Activated CD4-positive, alpha-beta T cell treated with anti-CD3 and anti-CD28 coated beads, Interleukin-2, amount 10 ng/mL, durations not matched to agents 24 days and 14 days (primary cell): ENCODE measurements at regions not wholly inside any gene's neighbourhood (a gene's known extent, or its start where the extent isn't known, plus 50 kb on each side); places are given as distances from the start of the nearest gene placed in this dataset.

Experiments
- DNase-seq: peaks from one replicate; pipeline ENCODE4 v3.0.0; 2022
- H3K27ac Mint-ChIP-seq: one replicate; pipeline ENCODE4 v1.8.0; 2022; ENCODE audit warnings: mild to moderate bottlenecking, mixed read lengths
- H3K27me3 Mint-ChIP-seq: one replicate; pipeline ENCODE4 v1.8.0; 2022; ENCODE audit warnings: mixed read lengths
- H3K36me3 Mint-ChIP-seq: one replicate; pipeline ENCODE4 v1.8.0; 2022; ENCODE audit warnings: low read depth, mild to moderate bottlenecking, mixed read lengths
- H3K4me1 Mint-ChIP-seq: one replicate; pipeline ENCODE4 v1.8.0; 2021; ENCODE audit warnings: mixed read lengths
- H3K4me3 Mint-ChIP-seq: one replicate; pipeline ENCODE4 v1.8.0; 2022; ENCODE audit warnings: mild to moderate bottlenecking, moderate library complexity, mixed read lengths
- H3K9me3 Mint-ChIP-seq: one replicate; pipeline ENCODE4 v1.8.0; 2021; ENCODE audit warnings: mixed read lengths
- intact Hi-C: fragments of 100-400 bp; cut with micrococcal nuclease; formaldehyde crosslinking; loops from one replicate; pipeline ENCODE4 v1.15.1; 2023

- H3K4me3 Mint-ChIP-seq: no peak overlapping the region
- H3K27me3 Mint-ChIP-seq: no peaks in the 10 kb centered on the region
- H3K36me3 Mint-ChIP-seq: no peaks in the 10 kb centered on the region
- no peaks in the 10 kb centered on the region for H3K4me1 Mint-ChIP-seq
- no peak for DNase-seq
- H3K27ac Mint-ChIP-seq: no peak overlapping the region
- intact Hi-C loops: no loop called here
- H3K9me3 Mint-ChIP-seq: no peaks in the 10 kb centered on the region
Observed at GRCh38 chr9:86679909-86680308, 267.4 kb downstream of the GAS1 start.

- H3K4me3 Mint-ChIP-seq: no peak overlapping the region
- no peaks in the 10 kb centered on the region for H3K4me1 Mint-ChIP-seq
- intact Hi-C loops: no loop called here
- no peaks in the 10 kb centered on the region for H3K36me3 Mint-ChIP-seq
- DNase-seq: no peak
- no peaks in the 10 kb centered on the region for H3K9me3 Mint-ChIP-seq
- no peak overlapping the region for H3K27ac Mint-ChIP-seq
- H3K27me3 Mint-ChIP-seq: no peaks in the 10 kb centered on the region
Observed at GRCh38 chr9:86676396-86676795, 270.9 kb downstream of the GAS1 start.

GRCh38 chr9:86675805-86676204 lies 271.5 kb downstream of the GAS1 start:
- H3K27ac Mint-ChIP-seq: no peak overlapping the region
- intact Hi-C loops: no loop called here
- no peaks in the 10 kb centered on the region for H3K9me3 Mint-ChIP-seq
- no peaks in the 10 kb centered on the region for H3K27me3 Mint-ChIP-seq
- DNase-seq: no peak
- no peaks in the 10 kb centered on the region for H3K36me3 Mint-ChIP-seq
- H3K4me3 Mint-ChIP-seq: no peak overlapping the region
- H3K4me1 Mint-ChIP-seq: no peaks in the 10 kb centered on the region

- intact Hi-C loops: no loop called here
- H3K27me3 Mint-ChIP-seq: no peaks in the 10 kb centered on the region
- H3K4me1 Mint-ChIP-seq: no peaks in the 10 kb centered on the region
- no peak for DNase-seq
- no peaks in the 10 kb centered on the region for H3K36me3 Mint-ChIP-seq
- H3K4me3 Mint-ChIP-seq: no peak overlapping the region
- no peaks in the 10 kb centered on the region for H3K9me3 Mint-ChIP-seq
- H3K27ac Mint-ChIP-seq: no peak overlapping the region
Observed at GRCh38 chr9:86674487-86674886, 272.8 kb downstream of the GAS1 start.

- DNase-seq: no peak
- Mint-ChIP-seq H3K27ac (no peak overlapping the region), H3K36me3 (no peaks in the 10 kb centered on the region), H3K4me3 (no peak overlapping the region), H3K27me3 (no peaks in the 10 kb centered on the region), H3K4me1 (no peaks in the 10 kb centered on the region), H3K9me3 (no peaks in the 10 kb centered on the region)
- intact Hi-C loops: no loop called here
Observed at GRCh38 chr9:86672966-86673365, 274.3 kb downstream of the GAS1 start.

GRCh38 chr9:86672301-86672700 lies 275.0 kb downstream of the GAS1 start:
- H3K27me3 Mint-ChIP-seq: no peaks in the 10 kb centered on the region
- intact Hi-C loops: no loop called here
- H3K4me3 Mint-ChIP-seq: no peak overlapping the region

GRCh38 chr9:86671018-86671417 lies 276.3 kb downstream of the GAS1 start:
- intact Hi-C loops: no loop called here
- no peak for DNase-seq
- Mint-ChIP-seq H3K4me1 (no peaks in the 10 kb centered on the region), H3K27me3 (no peaks in the 10 kb centered on the region), H3K36me3 (no peaks in the 10 kb centered on the region), H3K9me3 (no peaks in the 10 kb centered on the region), H3K4me3 (no peak overlapping the region), H3K27ac (no peak overlapping the region)

More at GRCh38 chr9:86672301-86672700, 275.0 kb downstream of the GAS1 start:
- no peak for DNase-seq
- H3K27ac Mint-ChIP-seq: no peak overlapping the region
- no peaks in the 10 kb centered on the region for H3K36me3 Mint-ChIP-seq
- no peaks in the 10 kb centered on the region for H3K4me1 Mint-ChIP-seq
- H3K9me3 Mint-ChIP-seq: no peaks in the 10 kb centered on the region

- DNase-seq: no peak
- no peak overlapping the region for H3K4me3 Mint-ChIP-seq
- no peak overlapping the region for H3K27ac Mint-ChIP-seq
- intact Hi-C loops: no loop called here
- no peaks in the 10 kb centered on the region for H3K4me1 Mint-ChIP-seq
- no peaks in the 10 kb centered on the region for H3K27me3 Mint-ChIP-seq
- H3K9me3 Mint-ChIP-seq: no peaks in the 10 kb centered on the region
- H3K36me3 Mint-ChIP-seq: no peaks in the 10 kb centered on the region
Observed at GRCh38 chr9:86670536-86670935, 276.8 kb downstream of the GAS1 start.

GRCh38 chr9:86670076-86670475 lies 277.2 kb downstream of the GAS1 start:
- Mint-ChIP-seq H3K4me3 (no peak overlapping the region), H3K4me1 (no peaks in the 10 kb centered on the region), H3K27me3 (no peaks in the 10 kb centered on the region), H3K36me3 (no peaks in the 10 kb centered on the region), H3K27ac (no peak overlapping the region), H3K9me3 (no peaks in the 10 kb centered on the region)
- DNase-seq: no peak
- intact Hi-C loops: no loop called here

- H3K27ac Mint-ChIP-seq: no peak overlapping the region
- intact Hi-C loops: no loop called here
- H3K4me3 Mint-ChIP-seq: no peak overlapping the region
- H3K4me1 Mint-ChIP-seq: no peaks in the 10 kb centered on the region
- no peaks in the 10 kb centered on the region for H3K27me3 Mint-ChIP-seq
- no peak for DNase-seq
- no peaks in the 10 kb centered on the region for H3K9me3 Mint-ChIP-seq
- no peaks in the 10 kb centered on the region for H3K36me3 Mint-ChIP-seq
Observed at GRCh38 chr9:86669422-86669821, 277.9 kb downstream of the GAS1 start.

- Mint-ChIP-seq H3K27ac (no peak overlapping the region), H3K27me3 (no peaks in the 10 kb centered on the region), H3K4me1 (no peaks in the 10 kb centered on the region), H3K4me3 (no peak overlapping the region), H3K36me3 (no peaks in the 10 kb centered on the region), H3K9me3 (no peaks in the 10 kb centered on the region)
- intact Hi-C loops: no loop called here
- DNase-seq: no peak
Observed at GRCh38 chr9:86668488-86668887, 278.8 kb downstream of the GAS1 start.

- no peaks in the 10 kb centered on the region for H3K36me3 Mint-ChIP-seq
- no peaks in the 10 kb centered on the region for H3K4me1 Mint-ChIP-seq
- DNase-seq: no peak
- no peaks in the 10 kb centered on the region for H3K9me3 Mint-ChIP-seq
- no peak overlapping the region for H3K4me3 Mint-ChIP-seq
- H3K27me3 Mint-ChIP-seq: no peaks in the 10 kb centered on the region
- H3K27ac Mint-ChIP-seq: no peak overlapping the region
- intact Hi-C loops: no loop called here
Observed at GRCh38 chr9:86667307-86667706, 280.0 kb downstream of the GAS1 start.

- Mint-ChIP-seq H3K4me1 (peaks cover 2% of the 10 kb centered on the region), H3K27ac (no peak overlapping the region), H3K27me3 (no peaks in the 10 kb centered on the region), H3K4me3 (no peak overlapping the region), H3K36me3 (no peaks in the 10 kb centered on the region), H3K9me3 (no peaks in the 10 kb centered on the region)
- no peak for DNase-seq
- intact Hi-C loops: no loop called here
Observed at GRCh38 chr9:86665416-86665815, 281.9 kb downstream of the GAS1 start.

- Mint-ChIP-seq H3K27ac (no peak overlapping the region), H3K4me3 (no peak overlapping the region), H3K27me3 (no peaks in the 10 kb centered on the region), H3K9me3 (no peaks in the 10 kb centered on the region), H3K4me1 (peaks cover 6% of the 10 kb centered on the region), H3K36me3 (no peaks in the 10 kb centered on the region)
- no peak for DNase-seq
- intact Hi-C loops: no loop called here
Observed at GRCh38 chr9:86664603-86665002, 282.7 kb downstream of the GAS1 start.

GRCh38 chr9:86663905-86664304 lies 283.4 kb downstream of the GAS1 start:
- no peak overlapping the region for H3K4me3 Mint-ChIP-seq
- H3K27me3 Mint-ChIP-seq: no peaks in the 10 kb centered on the region
- no peaks in the 10 kb centered on the region for H3K9me3 Mint-ChIP-seq
- intact Hi-C loops: no loop called here
- no peak overlapping the region for H3K27ac Mint-ChIP-seq
- peaks cover 6% of the 10 kb centered on the region for H3K4me1 Mint-ChIP-seq
- no peak for DNase-seq
- H3K36me3 Mint-ChIP-seq: no peaks in the 10 kb centered on the region
